GM12878 (cell line): ENCODE measurements at regions not wholly inside any gene's neighbourhood (a gene's known extent, or its start where the extent isn't known, plus 50 kb on each side); places are given as distances from the start of the nearest gene placed in this dataset.

ENCODE experiments used
- ATAC-seq: fragments of 200-7000 bp; cut with Tn5 transposase; 3 replicates; pipeline ENCODE4 v1.9.1; 2020; ENCODE audit warnings: mild to moderate bottlenecking, moderate library complexity
- BruUV-seq: library from RNA; stranded (reverse); fragments of 400-500 nt; replicated peaks from 2 replicates; lab custom pipeline; 2021; lab: Mats Ljungman, UMichigan
- CTCF ChIA-PET: fragments of 300-600 bp; sonication (Branson Sonifier 250); formaldehyde crosslinking; extraction: SDS; loops from one replicate; lab custom pipeline; 2021; ENCODE audit warnings: inconsistent platforms; lab: Yijun Ruan, JAX
- POLR2A ChIA-PET: fragments of 350-600 bp; formaldehyde crosslinking; extraction: SDS; loops from one replicate; lab custom pipeline; 2021; ENCODE audit warnings: inconsistent platforms; lab: Charles Lee
- RAD21 ChIA-PET: fragments of 300-600 bp; sonication (Branson Sonifier 250); formaldehyde crosslinking; loops from one replicate; lab custom pipeline; 2023; ENCODE audit warnings: antibody characterized with exemption; ENCODE audit not compliant: unreplicated experiment; lab: Charles Lee
- SMC1A ChIA-PET: fragments of 300-600 bp; sonication (Branson Sonifier 250); formaldehyde crosslinking; loops from one replicate; lab custom pipeline; 2023; ENCODE audit not compliant: unreplicated experiment, uncharacterized antibody; lab: Charles Lee
- DNase-seq: peaks from one replicate; pipeline ENCODE4 v3.0.0-alpha.2; 2011; ENCODE audit warnings: low read depth, low spot score
- FAIRE-seq: peaks from 3 replicates; lab custom pipeline; 2011; peaks lifted over from hg19 to GRCh38; lab: Jason Lieb, UNC
- H2AFZ ChIP-seq: 2 replicates; pipeline ENCODE4 v1.6.0; 2011; ENCODE audit warnings: low read depth, low read length, control low read depth; ENCODE audit not compliant: control insufficient read depth
- H3K27ac ChIP-seq: 2 replicates; pipeline ENCODE4 v1.5.1; 2011; ENCODE audit warnings: control low read depth; ENCODE audit not compliant: control insufficient read depth, insufficient read depth
- H3K27me3 ChIP-seq, 2 experiments: replicated peaks in 1 of 2; 2 replicates each; pipeline versions ENCODE4 v1.6.0 to v1.6.1; 2011; ENCODE audit warnings: low read length in 1 of 2; ENCODE audit not compliant: control insufficient read depth in 2 of 2, insufficient read depth in 2 of 2
- H3K36me3 ChIP-seq, 2 experiments: 2 replicates each; pipeline ENCODE4 v1.5.1; 2011; ENCODE audit warnings: low read length in 1 of 2; ENCODE audit not compliant: control insufficient read depth in 2 of 2, insufficient read depth in 2 of 2
- H3K4me1 ChIP-seq: 2 replicates; pipeline ENCODE4 v1.6.1; 2011; ENCODE audit warnings: mild to moderate bottlenecking, low read length, moderate library complexity, mixed read lengths; ENCODE audit not compliant: control insufficient read depth, insufficient read depth
- H3K4me2 ChIP-seq: 2 replicates; pipeline ENCODE4 v1.6.0; 2011; ENCODE audit warnings: control low read depth; ENCODE audit not compliant: control insufficient read depth, insufficient read depth
- H3K4me3 ChIP-seq: fragments of 200-600 bp; sonication (generic); 2 replicates; pipeline ENCODE4 v1.5.1; 2016
- H3K79me2 ChIP-seq: 2 replicates; pipeline ENCODE4 v1.6.0; 2011; ENCODE audit warnings: low read length; ENCODE audit not compliant: control insufficient read depth, insufficient read depth
- H3K9ac ChIP-seq: 2 replicates; pipeline ENCODE4 v1.8.0; 2011; ENCODE audit warnings: low read length, control low read depth, mixed read lengths; ENCODE audit not compliant: control insufficient read depth, insufficient read depth
- H3K9me3 ChIP-seq: replicated peaks from 3 replicates; pipeline ENCODE4 v1.5.1; 2011; ENCODE audit warnings: mild to moderate bottlenecking, low read length; ENCODE audit not compliant: control insufficient read depth, insufficient read depth
- H4K20me1 ChIP-seq: 2 replicates; pipeline ENCODE4 v1.6.0; 2011; ENCODE audit not compliant: control insufficient read depth, insufficient read depth
- CHD4 ChIP-seq: fragments of 200-600 bp; sonication (generic); IDR thresholded peaks from 2 replicates; pipeline ENCODE4 v1.6.1; 2016; ENCODE audit warnings: mild to moderate bottlenecking
- CREB1 ChIP-seq: IDR thresholded peaks from 2 replicates; pipeline ENCODE4 v1.6.1; 2012; ENCODE audit warnings: low read depth, mild to moderate bottlenecking, inconsistent platforms
- FOS ChIP-seq: IDR thresholded peaks from 3 replicates; pipeline ENCODE4 v1.6.1; 2011; ENCODE audit warnings: borderline replicate concordance; ENCODE audit not compliant: insufficient read length; ENCODE audit errors: extremely low read depth
- MYB ChIP-seq: fragments of 150-350 bp; IDR thresholded peaks from 2 replicates; pipeline ENCODE4 v1.6.1; 2014; ENCODE audit warnings: mild to moderate bottlenecking, low read depth, low read length, borderline replicate concordance
- NR2C1 ChIP-seq: fragments of 450-650 bp; IDR thresholded peaks from 2 replicates; pipeline ENCODE4 v1.6.1; 2017; ENCODE audit warnings: antibody characterized with exemption, mild to moderate bottlenecking, moderate library complexity
- PAX8 ChIP-seq: fragments of 450-650 bp; IDR thresholded peaks from 2 replicates; pipeline ENCODE4 v1.6.1; 2017; ENCODE audit warnings: mild to moderate bottlenecking, moderate library complexity
- RAD21 ChIP-seq: IDR thresholded peaks from 2 replicates; pipeline ENCODE4 v1.6.1; 2011; ENCODE audit warnings: mild to moderate bottlenecking, low read depth, low read length, moderate library complexity; ENCODE audit not compliant: insufficient read depth
- SMARCA5 ChIP-seq: fragments of 450-650 bp; IDR thresholded peaks from 2 replicates; pipeline ENCODE4 v1.6.1; 2017; ENCODE audit warnings: mild to moderate bottlenecking
- SUPT20H ChIP-seq: IDR thresholded peaks from 2 replicates; pipeline ENCODE4 v1.6.1; 2011; ENCODE audit warnings: low read depth, mild to moderate bottlenecking, low read length, moderate library complexity, borderline replicate concordance; ENCODE audit not compliant: control insufficient read depth
- TCF3 ChIP-seq: IDR thresholded peaks from 2 replicates; pipeline ENCODE4 v1.6.1; 2012; ENCODE audit warnings: low read depth, mild to moderate bottlenecking, low read length, borderline replicate concordance; ENCODE audit not compliant: insufficient read depth
- ZBTB11 ChIP-seq: fragments of 450-650 bp; formaldehyde crosslinking; IDR thresholded peaks from 2 replicates; pipeline ENCODE4 v1.5.0; 2022; ENCODE audit warnings: mild to moderate bottlenecking, missing genetic modification characterization
- ZNF592 ChIP-seq: fragments of 450-650 bp; IDR thresholded peaks from 2 replicates; pipeline ENCODE4 v1.6.1; 2017; ENCODE audit warnings: mild to moderate bottlenecking, moderate library complexity
- WGBS: methylation state at CpG from one replicate; pipeline ENCODE4 v1.1.6; 2016; ENCODE audit warnings: low lambda C conversion rate; ENCODE audit not compliant: insufficient replicate concordance, insufficient coverage; ENCODE audit errors: missing lambda C conversion rate; 5-methylcytosine and 5-hydroxymethylcytosine counted together
- in situ Hi-C: fragments of 300-500 bp; cut with MboI; formaldehyde crosslinking; loops from 9 replicates; pipeline ENCODE4 v1.14.3; 2018; ENCODE audit warnings: mixed read lengths
- intact Hi-C: fragments of 100-400 bp; cut with micrococcal nuclease; formaldehyde crosslinking; loops from one replicate; pipeline ENCODE4 v1.14.2; 2022; ENCODE audit not compliant: unreplicated experiment

DNA sequence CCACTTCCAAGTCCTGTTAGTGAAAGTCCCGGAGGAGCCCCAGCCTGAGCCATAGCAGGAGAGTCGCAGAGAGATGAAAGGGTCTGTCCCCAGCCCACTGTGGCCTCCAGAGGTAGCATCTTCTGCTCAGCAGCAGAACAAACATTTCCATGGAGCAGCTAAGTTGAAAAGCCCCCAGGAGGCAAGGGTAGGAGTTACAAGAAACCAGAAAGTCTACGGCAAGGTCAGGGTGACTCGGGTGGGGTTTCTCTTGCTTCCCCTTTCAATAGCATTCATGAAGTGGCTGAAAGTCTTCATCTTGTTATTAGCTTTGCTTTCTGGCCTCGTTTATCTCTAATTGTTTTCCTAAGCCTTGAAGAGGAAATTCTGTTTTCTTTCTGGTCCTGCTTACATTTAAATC is 151.2 kb upstream of the DIO3 start:
- FAIRE-seq, result no peak
- intact Hi-C loops, result no loop called here
- H3K4me1 ChIP-seq, result no peaks in the 10 kb centered on the region
- no peaks in the 10 kb centered on the region; a peak in 1 of 4 replicates for H3K27me3 ChIP-seq
- ChIA-PET RAD21 (no interaction called here), CTCF (no interaction called here), SMC1A (no interaction called here), POLR2A (no interaction called here)
- H3K4me3 ChIP-seq, result no peak overlapping the region
- no peaks in the 10 kb centered on the region for H4K20me1 ChIP-seq
- H3K79me2 ChIP-seq, result no peaks in the 10 kb centered on the region
- H2AFZ ChIP-seq, result no peak overlapping the region
- in situ Hi-C loops, result no loop called here
- H3K9me3 ChIP-seq, result no peaks in the 10 kb centered on the region
- no peaks in the 10 kb centered on the region for H3K36me3 ChIP-seq
- DNase-seq, result no peak
- no peak overlapping the region for H3K4me2 ChIP-seq
- BruUV-seq, result no TSS peak
- H3K9ac ChIP-seq, result no peak overlapping the region
- no peak overlapping the region for H3K27ac ChIP-seq
- no peak for ATAC-seq
- 28% methylated on average over 5 of the region's 5 CpGs for WGBS
- TF ChIP-seq ZBTB11 (CRISPR knock-in tag) (no peak), CREB1 (no peak), CHD4 (no peak), NR2C1 (no peak), FOS (no peak), PAX8 (no peak), ZNF592 (no peak), MYB (no peak), SMARCA5 (no peak), SUPT20H (no peak), TCF3 (no peak), RAD21 (no peak)
- TF ChIP-seq, all 136 proteins: peak for 0
